GM23338 (cell line): ENCODE measurements at regions not wholly inside any gene's neighbourhood (a gene's known extent, or its start where the extent isn't known, plus 50 kb on each side); places are given as distances from the start of the nearest gene placed in this dataset.

Experiments
- ATAC-seq: fragments of 200-7000 bp; cut with Tn5 transposase; 3 replicates; pipeline ENCODE4 v1.9.1; 2020
- DNase-seq: peaks from one replicate; pipeline ENCODE4 v3.0.0-alpha.2; 2015; ENCODE audit warnings: low spot score
- H2AFZ ChIP-seq: fragments of 200-600 bp; sonication (generic); 2 replicates; pipeline ENCODE4 v1.8.0; 2016; ENCODE audit warnings: antibody characterized with exemption, mild to moderate bottlenecking, moderate library complexity
- H3F3A ChIP-seq: fragments of 200-600 bp; sonication (generic); replicated peaks from 2 replicates; pipeline ENCODE4 v1.8.0; 2017; ENCODE audit warnings: antibody characterized with exemption, mixed run types, low read depth
- H3K27ac ChIP-seq: fragments of 200-600 bp; sonication (generic); 2 replicates; pipeline ENCODE4 v1.6.1; 2016; ENCODE audit warnings: low read depth
- H3K27me3 ChIP-seq: fragments of 200-600 bp; sonication (generic); 2 replicates; pipeline ENCODE4 v1.8.0; 2016; ENCODE audit warnings: mild to moderate bottlenecking, mixed run types, moderate library complexity; ENCODE audit not compliant: insufficient read depth
- H3K36me3 ChIP-seq: fragments of 200-600 bp; sonication (generic); 2 replicates; pipeline ENCODE4 v1.8.0; 2016; ENCODE audit warnings: mild to moderate bottlenecking; ENCODE audit not compliant: insufficient read depth
- H3K4me1 ChIP-seq: fragments of 200-600 bp; sonication (generic); 2 replicates; pipeline ENCODE4 v1.8.0; 2016; ENCODE audit warnings: mild to moderate bottlenecking, moderate library complexity; ENCODE audit not compliant: insufficient read depth
- H3K4me2 ChIP-seq: fragments of 200-600 bp; sonication (generic); 2 replicates; pipeline ENCODE4 v1.7.1; 2017; ENCODE audit warnings: mixed run types
- H3K4me3 ChIP-seq: fragments of 200-600 bp; sonication (generic); 2 replicates; pipeline ENCODE4 v1.6.1; 2016; ENCODE audit warnings: mixed run types
- H3K79me2 ChIP-seq: fragments of 200-600 bp; sonication (generic); replicated peaks from 2 replicates; pipeline ENCODE4 v1.8.0; 2017; ENCODE audit warnings: mild to moderate bottlenecking; ENCODE audit not compliant: insufficient read depth
- H3K9me2 ChIP-seq: fragments of 200-600 bp; sonication (generic); 2 replicates; pipeline ENCODE4 v1.8.0; 2017; ENCODE audit not compliant: insufficient read depth
- H4K20me1 ChIP-seq: fragments of 200-600 bp; sonication (generic); replicated peaks from 2 replicates; pipeline ENCODE4 v1.8.0; 2017; ENCODE audit warnings: mild to moderate bottlenecking; ENCODE audit not compliant: insufficient read depth
- H3K27ac Mint-ChIP-seq: 2 replicates; pipeline ENCODE4 v1.8.0; 2020; ENCODE audit warnings: inconsistent platforms, mild to moderate bottlenecking, moderate library complexity, mixed read lengths
- H3K27me3 Mint-ChIP-seq: 3 replicates; pipeline ENCODE4 v1.8.0; 2022; ENCODE audit warnings: low read depth, mild to moderate bottlenecking, moderate library complexity, mixed read lengths, inconsistent platforms; ENCODE audit not compliant: insufficient read depth, poor library complexity
- H3K36me3 Mint-ChIP-seq: 3 replicates; pipeline ENCODE4 v1.8.0; 2021; ENCODE audit warnings: low read depth, mild to moderate bottlenecking, inconsistent platforms, moderate library complexity, mixed read lengths
- H3K4me1 Mint-ChIP-seq: 3 replicates; pipeline ENCODE4 v1.8.0; 2020; ENCODE audit warnings: mild to moderate bottlenecking, inconsistent platforms, mixed read lengths
- H3K4me3 Mint-ChIP-seq: 3 replicates; pipeline ENCODE4 v1.8.0; 2021; ENCODE audit warnings: moderate library complexity, mild to moderate bottlenecking, inconsistent platforms, mixed read lengths
- H3K9me3 Mint-ChIP-seq: 3 replicates; pipeline ENCODE4 v1.8.0; 2020; ENCODE audit warnings: moderate library complexity, mild to moderate bottlenecking, inconsistent platforms, mixed read lengths
- CREB1 ChIP-seq: fragments of 250-450 bp; sonication (Bioruptor Pico); IDR thresholded peaks from 2 replicates; pipeline ENCODE4 v1.5.0; 2020; ENCODE audit warnings: low read depth, mild to moderate bottlenecking, moderate library complexity
- ETS1 ChIP-seq: IDR thresholded peaks from 2 replicates; pipeline ENCODE4 v1.6.1; 2016; ENCODE audit warnings: antibody characterized with exemption
- EZH2phosphoT487 ChIP-seq: fragments of 200-600 bp; sonication (generic); IDR thresholded peaks from one replicate; pipeline ENCODE4 v1.8.1; 2018; ENCODE audit warnings: antibody characterized with exemption; ENCODE audit not compliant: unreplicated experiment
- STAT1 ChIP-seq: IDR thresholded peaks from one replicate; pipeline ENCODE4 v1.6.1; 2016; ENCODE audit warnings: antibody characterized with exemption; ENCODE audit not compliant: unreplicated experiment
- ZNF462 ChIP-seq: fragments of 250-450 bp; sonication (Bioruptor Pico); IDR thresholded peaks from 2 replicates; pipeline ENCODE4 v1.5.0; 2020; ENCODE audit warnings: mild to moderate bottlenecking, moderate library complexity
- TF ChIP-seq, protein P1 (sequence below), 2 experiments: fragments of 200-600 bp in 1 of 2; sonication (generic) in 1 of 2; conservative IDR thresholded peaks; 2 replicates each; pipeline versions ENCODE4 v1.5.1 to v1.6.1; 2016 to 2017; ENCODE audit warnings: antibody characterized with exemption in 2 of 2, low read depth in 2 of 2, mild to moderate bottlenecking in 2 of 2, moderate library complexity in 1 of 2

DNA sequence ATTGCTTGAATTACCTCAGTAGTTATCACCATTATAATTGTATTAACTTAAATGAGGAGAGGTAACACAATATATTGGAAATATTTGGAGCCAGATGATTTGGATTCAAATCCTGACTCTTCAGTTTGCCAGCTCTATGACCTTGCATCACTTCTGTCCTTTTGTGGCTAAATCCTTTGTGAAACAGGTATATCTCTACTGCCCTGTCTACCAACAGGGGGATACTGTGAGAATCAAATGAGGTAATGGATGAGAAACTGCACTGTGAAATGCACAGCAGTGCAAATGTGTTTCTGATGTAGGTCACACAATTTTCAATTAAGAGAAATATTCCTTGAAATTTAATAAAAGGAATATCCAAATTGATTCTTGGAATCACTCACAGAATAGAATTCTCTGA is 58.8 kb downstream of the CCDC54 start:
- Histone ChIP-seq H4K20me1 (no peaks in the 10 kb centered on the region), H3K36me3 (no peaks in the 10 kb centered on the region), H3K27ac (no peak overlapping the region), H3K79me2 (no peaks in the 10 kb centered on the region), H3K27me3 (peaks cover 11% of the 10 kb centered on the region), H3F3A (no peaks in the 10 kb centered on the region), H3K4me2 (no peak overlapping the region), H3K4me1 (no peaks in the 10 kb centered on the region), H3K9me2 (no peaks in the 10 kb centered on the region), H2AFZ (no peak overlapping the region), H3K4me3 (no peak overlapping the region)
- Mint-ChIP-seq H3K4me3 (no peak overlapping the region), H3K36me3 (no peaks in the 10 kb centered on the region), H3K27ac (no peak overlapping the region), H3K27me3 (peaks cover 5% of the 10 kb centered on the region), H3K4me1 (peaks cover 8% of the 10 kb centered on the region; the same call in 2 of the 3 replicates), H3K9me3 (no peaks in the 10 kb centered on the region)
- TF ChIP-seq EZH2phosphoT487: no peak
- TF ChIP-seq, protein P1, sequence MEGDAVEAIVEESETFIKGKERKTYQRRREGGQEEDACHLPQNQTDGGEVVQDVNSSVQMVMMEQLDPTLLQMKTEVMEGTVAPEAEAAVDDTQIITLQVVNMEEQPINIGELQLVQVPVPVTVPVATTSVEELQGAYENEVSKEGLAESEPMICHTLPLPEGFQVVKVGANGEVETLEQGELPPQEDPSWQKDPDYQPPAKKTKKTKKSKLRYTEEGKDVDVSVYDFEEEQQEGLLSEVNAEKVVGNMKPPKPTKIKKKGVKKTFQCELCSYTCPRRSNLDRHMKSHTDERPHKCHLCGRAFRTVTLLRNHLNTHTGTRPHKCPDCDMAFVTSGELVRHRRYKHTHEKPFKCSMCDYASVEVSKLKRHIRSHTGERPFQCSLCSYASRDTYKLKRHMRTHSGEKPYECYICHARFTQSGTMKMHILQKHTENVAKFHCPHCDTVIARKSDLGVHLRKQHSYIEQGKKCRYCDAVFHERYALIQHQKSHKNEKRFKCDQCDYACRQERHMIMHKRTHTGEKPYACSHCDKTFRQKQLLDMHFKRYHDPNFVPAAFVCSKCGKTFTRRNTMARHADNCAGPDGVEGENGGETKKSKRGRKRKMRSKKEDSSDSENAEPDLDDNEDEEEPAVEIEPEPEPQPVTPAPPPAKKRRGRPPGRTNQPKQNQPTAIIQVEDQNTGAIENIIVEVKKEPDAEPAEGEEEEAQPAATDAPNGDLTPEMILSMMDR (conservative IDR thresholded peaks at IDR 0.05; ENCODE audit: low read depth in 2 of 2): peak in 1 of 2 experiments; percentile 24; a peak in 2 of 4 replicates
- DNase-seq (no peak), ATAC-seq (no peak)

DNA sequence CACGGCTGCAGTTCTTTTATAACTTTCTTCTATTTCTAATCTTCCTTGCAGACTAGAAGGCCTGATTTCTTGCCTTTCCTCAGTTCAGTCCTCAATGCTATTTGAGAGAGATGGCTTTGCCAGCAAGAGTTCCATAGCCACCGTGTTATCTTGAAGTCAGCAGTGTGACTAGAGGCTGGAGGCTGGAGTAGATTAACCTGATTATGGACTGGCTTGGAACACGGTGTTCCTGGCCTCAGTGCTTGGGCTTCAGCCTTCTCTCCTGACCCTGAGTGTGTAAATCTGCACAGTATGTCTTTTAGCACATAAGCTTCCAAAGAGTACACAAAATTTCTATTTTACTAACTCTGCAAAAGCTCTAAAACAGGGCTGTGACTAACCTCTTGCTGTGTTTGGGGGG is 61.4 kb downstream of the CCDC54 start:
- H3F3A ChIP-seq: no peaks in the 10 kb centered on the region
- H3K36me3 ChIP-seq: no peaks in the 10 kb centered on the region
- H3K9me2 ChIP-seq: no peaks in the 10 kb centered on the region
- H3K27ac ChIP-seq: no peak overlapping the region
- no peaks in the 10 kb centered on the region; the same call in 1 of the 2 replicates for H3K27me3 ChIP-seq
- no peaks in the 10 kb centered on the region for H4K20me1 ChIP-seq
- peaks cover 3% of the 10 kb centered on the region; the same call in 1 of the 2 replicates for H3K4me1 ChIP-seq
- ATAC-seq: no peak
- no peaks in the 10 kb centered on the region for H3K27me3 Mint-ChIP-seq
- no peaks in the 10 kb centered on the region for H3K9me3 Mint-ChIP-seq
- peaks cover 7% of the 10 kb centered on the region; the same call in 1 of the 3 replicates for H3K4me1 Mint-ChIP-seq
- no peak for DNase-seq
- no peak overlapping the region for H3K27ac Mint-ChIP-seq
- no peak overlapping the region for H3K4me3 ChIP-seq
- no peaks in the 10 kb centered on the region for H3K36me3 Mint-ChIP-seq
- no peak overlapping the region for H3K4me2 ChIP-seq
- H3K4me3 Mint-ChIP-seq: no peak overlapping the region
- H3K79me2 ChIP-seq: no peaks in the 10 kb centered on the region
- no peak overlapping the region for H2AFZ ChIP-seq
- TF ChIP-seq EZH2phosphoT487 (no peak), ZNF462 (no peak), ETS1 (no peak), STAT1 (no peak), CREB1 (CRISPR knock-in tag) (no peak)
- TF ChIP-seq, protein P1 (conservative IDR thresholded peaks at IDR 0.05; ENCODE audit: low read depth in 2 of 2): no peak
